ENCODE measurements at regions not wholly inside any gene's neighbourhood (a gene's known extent, or its start where the extent isn't known, plus 50 kb on each side); places are given as distances from the start of the nearest gene placed in this dataset.

DNA sequence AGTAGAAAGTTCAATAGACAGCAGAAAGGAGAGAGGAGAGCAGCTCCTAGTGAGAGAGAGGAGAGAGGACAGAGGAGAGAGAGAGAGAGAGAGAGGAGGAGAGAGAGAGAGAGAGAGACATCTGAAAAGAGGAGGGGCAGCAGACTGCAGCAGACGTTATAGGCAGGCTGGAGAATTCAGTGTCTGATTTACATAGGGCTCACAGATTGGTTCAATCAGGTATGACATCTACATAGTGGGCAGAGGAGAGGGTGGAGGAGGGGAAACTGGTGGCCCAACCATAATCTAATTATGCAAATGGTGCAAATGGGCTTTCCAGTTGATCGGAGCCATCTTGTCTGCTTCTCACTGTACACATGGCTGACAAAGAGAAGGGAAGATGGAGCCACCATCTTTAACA lies 221.3 kb upstream of the TRPC4 start:
- H3K27ac ChIP-seq (ENCODE audit: insufficient read depth, low read length): no peak overlapping the region
- no peak overlapping the region for H2AFZ ChIP-seq (ENCODE audit: low read length)
- no peak for TF ChIP-seq EZH2 (IDR thresholded peaks at IDR 0.05; ENCODE audit: low read length, missing control alignments)
- TF ChIP-seq CTCF (conservative IDR thresholded peaks at IDR 0.05 in 1 of 2, IDR thresholded peaks at IDR 0.05 in 1 of 2; ENCODE audit: low read depth in 1 of 2, low read length in 2 of 2): no peak
- DNase-seq (ENCODE audit: low read depth in 2 of 2): no peak
- H3K9me3 ChIP-seq (ENCODE audit: control insufficient read depth, insufficient read depth, low read depth, low read length): no peaks in the 10 kb centered on the region
- no peak overlapping the region for H3K4me3 ChIP-seq (replicated peaks in 1 of 4; ENCODE audit: control extremely low read depth in 1 of 4, insufficient read depth in 1 of 4, low read depth in 3 of 4, low read length in 4 of 4)
- H3K27me3 ChIP-seq (ENCODE audit: control insufficient read depth, insufficient read depth, low read length): no peaks in the 10 kb centered on the region
- no peaks in the 10 kb centered on the region for H3K79me2 ChIP-seq (ENCODE audit: control insufficient read depth, insufficient read depth, low read length)
- H4K20me1 ChIP-seq (ENCODE audit: control insufficient read depth, extremely low read depth, insufficient read depth, low read length): no peaks in the 10 kb centered on the region
- no peak overlapping the region for H3K9ac ChIP-seq (ENCODE audit: insufficient read depth, low read length)
- no peaks in the 10 kb centered on the region for H3K4me1 ChIP-seq (ENCODE audit: control insufficient read depth, extremely low read depth, insufficient read depth, low read length)
- no peak overlapping the region for H3K4me2 ChIP-seq (ENCODE audit: extremely low read depth, insufficient read depth, low read length)
- no peaks in the 10 kb centered on the region for H3K36me3 ChIP-seq (ENCODE audit: control insufficient read depth, insufficient read depth, low read length)

GRCh38 chr13:38086721-38087120 lies 217.1 kb upstream of the TRPC4 start:
- no peak overlapping the region for H3K4me3 ChIP-seq (replicated peaks in 1 of 4; ENCODE audit: control extremely low read depth in 1 of 4, insufficient read depth in 1 of 4, low read depth in 3 of 4, low read length in 4 of 4)
- H2AFZ ChIP-seq (ENCODE audit: low read length): no peak overlapping the region
- no peak overlapping the region for H3K4me2 ChIP-seq (ENCODE audit: extremely low read depth, insufficient read depth, low read length)
- no peaks in the 10 kb centered on the region for H3K4me1 ChIP-seq (ENCODE audit: control insufficient read depth, extremely low read depth, insufficient read depth, low read length)
- no peaks in the 10 kb centered on the region for H3K79me2 ChIP-seq (ENCODE audit: control insufficient read depth, insufficient read depth, low read length)
- H4K20me1 ChIP-seq (ENCODE audit: control insufficient read depth, extremely low read depth, insufficient read depth, low read length): no peaks in the 10 kb centered on the region
- no peaks in the 10 kb centered on the region for H3K36me3 ChIP-seq (ENCODE audit: control insufficient read depth, insufficient read depth, low read length)
- no peak for TF ChIP-seq CTCF (conservative IDR thresholded peaks at IDR 0.05 in 1 of 2, IDR thresholded peaks at IDR 0.05 in 1 of 2; ENCODE audit: low read depth in 1 of 2, low read length in 2 of 2)
- no peak for TF ChIP-seq EZH2 (IDR thresholded peaks at IDR 0.05; ENCODE audit: low read length, missing control alignments)
- no peaks in the 10 kb centered on the region for H3K27me3 ChIP-seq (ENCODE audit: control insufficient read depth, insufficient read depth, low read length)
- H3K27ac ChIP-seq (ENCODE audit: insufficient read depth, low read length): no peak overlapping the region
- H3K9ac ChIP-seq (ENCODE audit: insufficient read depth, low read length): no peak overlapping the region
- DNase-seq (ENCODE audit: low read depth in 2 of 2): no peak
- H3K9me3 ChIP-seq (ENCODE audit: control insufficient read depth, insufficient read depth, low read depth, low read length): no peaks in the 10 kb centered on the region

GRCh38 chr13:38086013-38086412 lies 216.4 kb upstream of the TRPC4 start:
- Histone ChIP-seq H3K4me3 (replicated peaks in 1 of 4; ENCODE audit: control extremely low read depth in 1 of 4, insufficient read depth in 1 of 4, low read depth in 3 of 4, low read length in 4 of 4) (no peak overlapping the region), H3K27me3 (ENCODE audit: control insufficient read depth, insufficient read depth, low read length) (no peaks in the 10 kb centered on the region), H3K4me2 (ENCODE audit: extremely low read depth, insufficient read depth, low read length) (no peak overlapping the region), H4K20me1 (ENCODE audit: control insufficient read depth, extremely low read depth, insufficient read depth, low read length) (no peaks in the 10 kb centered on the region), H3K27ac (ENCODE audit: insufficient read depth, low read length) (no peak overlapping the region), H3K4me1 (ENCODE audit: control insufficient read depth, extremely low read depth, insufficient read depth, low read length) (no peaks in the 10 kb centered on the region), H3K9ac (ENCODE audit: insufficient read depth, low read length) (no peak overlapping the region), H3K9me3 (ENCODE audit: control insufficient read depth, insufficient read depth, low read depth, low read length) (no peaks in the 10 kb centered on the region), H3K36me3 (ENCODE audit: control insufficient read depth, insufficient read depth, low read length) (no peaks in the 10 kb centered on the region), H2AFZ (ENCODE audit: low read length) (no peak overlapping the region), H3K79me2 (ENCODE audit: control insufficient read depth, insufficient read depth, low read length) (no peaks in the 10 kb centered on the region)
- no peak for DNase-seq (ENCODE audit: low read depth in 2 of 2)
- TF ChIP-seq EZH2 (IDR thresholded peaks at IDR 0.05; ENCODE audit: low read length, missing control alignments) (no peak), CTCF (conservative IDR thresholded peaks at IDR 0.05 in 1 of 2, IDR thresholded peaks at IDR 0.05 in 1 of 2; ENCODE audit: low read depth in 1 of 2, low read length in 2 of 2) (no peak)

All from fibroblast of lung (primary cell).